Heart left ventricle (tissue), 16 donors: ENCODE measurements at regions not wholly inside any gene's neighbourhood (a gene's known extent, or its start where the extent isn't known, plus 50 kb on each side); places are given as distances from the start of the nearest gene placed in this dataset.

Experiments
- ATAC-seq, 4 donors: fragments of 200-7000 bp; cut with Tn5 transposase; one replicate each; pipeline ENCODE4 v1.9.1; 2020 to 2022; ENCODE audit warnings: moderate library complexity in 4 of 4, mild to moderate bottlenecking in 3 of 4, moderate number of reproducible peaks in 1 of 4
- DNase-seq, 5 donors: peaks; one replicate each; pipeline ENCODE4 v3.0.0-alpha.2; 2020
- H3K27ac ChIP-seq, 12 donors: fragments of 200-600 bp; sonication (generic) in 4 of 12; one replicate each; pipeline versions ENCODE4 v1.5.0 to v1.8.0; 2016 to 2022; ENCODE audit warnings: mild to moderate bottlenecking in 2 of 12
- H3K27me3 ChIP-seq, 9 donors: fragments of 200-600 bp; sonication (generic) in 2 of 9; one replicate each; pipeline versions ENCODE4 v1.5.1 to v1.8.0; 2016 to 2022; ENCODE audit warnings: mild to moderate bottlenecking in 3 of 9
- H3K36me3 ChIP-seq, 9 donors: fragments of 200-600 bp; sonication (generic) in 2 of 9; one replicate each; pipeline versions ENCODE4 v1.5.0 to v1.8.0; 2018 to 2022; ENCODE audit warnings: mild to moderate bottlenecking in 2 of 9
- H3K4me1 ChIP-seq, 12 donors: fragments of 200-600 bp; sonication (generic) in 4 of 12; one replicate each; pipeline versions ENCODE4 v1.5.0 to v1.8.0; 2016 to 2022; ENCODE audit warnings: mild to moderate bottlenecking in 3 of 12
- H3K4me3 ChIP-seq, 12 donors: fragments of 200-600 bp; sonication (generic) in 4 of 12; one replicate each; pipeline versions ENCODE4 v1.5.0 to v1.8.0; 2017 to 2022; ENCODE audit warnings: mild to moderate bottlenecking in 9 of 12, moderate library complexity in 4 of 12
- H3K9me3 ChIP-seq, 12 donors: fragments of 200-600 bp; sonication (generic) in 4 of 12; one replicate each; pipeline versions ENCODE4 v1.5.0 to v1.8.0; 2016 to 2022; ENCODE audit warnings: mild to moderate bottlenecking in 1 of 12
- POLR2A ChIP-seq, 2 donors: fragments of 450-650 bp; IDR thresholded peaks; one replicate each; pipeline ENCODE4 v1.6.1; 2017; ENCODE audit warnings: antibody characterized with exemption in 2 of 2, mild to moderate bottlenecking in 2 of 2, moderate library complexity in 2 of 2
- WGBS, 4 donors: extraction: QIAGEN DNeasy Blood & Tissue Kit in 2 of 4; methylation state at CpG; one replicate each; pipeline versions ENCODE4 v1.1.5 to v1.1.7; 2013 to 2018; 5-methylcytosine and 5-hydroxymethylcytosine counted together
- intact Hi-C, 10 donors: fragments of 100-400 bp; cut with DNase I; formaldehyde crosslinking; loops; one replicate each; pipeline versions ENCODE4 v1.11.1 to v1.14.2; 2022
- TF ChIP-seq, protein P1 (sequence below), 12 donors: fragments of 200-600 bp; sonication (generic) in 4 of 12; IDR thresholded peaks; one replicate each; pipeline versions ENCODE4 v1.5.0 to v1.8.0; 2018 to 2022; ENCODE audit warnings: antibody characterized with exemption in 12 of 12, mild to moderate bottlenecking in 5 of 12
- donor health status: ischemic (EF 13 %, LVEDD 7.1; RV severe dilation, severe dysfunction).
- donor health status: healthy with polysubstance abuse.
- donor health status: DM: no; HTN: yes; CAD: no.
- donor health status: DM: no; HTN: no; CAD: no.
- donor health status: ischemic (EF 25% LVEDD 6.9; RV normal size, moderate dysfunction).
- donor health status: ischemic (EF 25% LVEDD 5.7; RV mildly dilated, moderate dysfunction).
- donor health status: healthy.
- donor health status: DM: yes; HTN: yes; CAD: no.
- donor health status: ischemic (EF 35%, LVEDD 5.7; RV mildly dilated, moderate dysfunction).
- donor health status: nonischemic (EF 11% LVEDD 7.7; RV severe dilation, severe dysfunction).
- donor health status: DM: yes; HTN: yes; CAD: no.
- donor health status: PGD.
- donor health status: ischemic (EF 29% LVEDD 5.4; RV normal size, mild dysfunction).
- donor health status: nonischemic (EF 23%, LVEDD 6.1; RV moderate dilation, normal function).

DNA sequence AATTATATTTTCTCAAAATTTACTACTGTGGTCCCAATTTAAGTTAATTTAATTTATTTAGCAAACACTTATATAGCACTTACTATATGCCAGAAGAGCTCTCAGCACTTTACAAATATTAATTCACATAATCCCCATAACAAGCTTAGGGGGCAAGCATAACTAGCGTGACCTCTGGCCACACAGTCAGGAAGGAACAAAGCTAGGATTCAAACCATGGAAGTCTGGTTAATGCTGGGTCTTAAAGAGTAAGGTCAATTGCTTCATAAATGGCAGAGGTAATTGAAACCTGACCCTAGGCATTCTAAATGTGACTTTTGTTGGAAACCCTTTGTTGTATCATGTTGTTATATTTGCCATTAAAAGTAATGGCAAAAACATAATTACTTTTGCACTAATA is 279.5 kb upstream of the EMCN start:
- ATAC-seq (no peak), DNase-seq (no peak)
- intact Hi-C loops = no loop called here
- Histone ChIP-seq H3K4me1 (no peaks in the 10 kb centered on the region), H3K27me3 (no peaks in the 10 kb centered on the region), H3K27ac (no peak overlapping the region), H3K36me3 (no peaks in the 10 kb centered on the region), H3K4me3 (no peak overlapping the region), H3K9me3 (peaks cover 0 to 4% (median 0%) of the 10 kb centered on the region in 12 donors)
- 94 to 100% (median 96%) methylated on average over 1 of the region's 1 CpG for WGBS, 4 donors
- no peak for TF ChIP-seq POLR2A (IDR thresholded peaks at IDR 0.05)
- TF ChIP-seq, protein P1, sequence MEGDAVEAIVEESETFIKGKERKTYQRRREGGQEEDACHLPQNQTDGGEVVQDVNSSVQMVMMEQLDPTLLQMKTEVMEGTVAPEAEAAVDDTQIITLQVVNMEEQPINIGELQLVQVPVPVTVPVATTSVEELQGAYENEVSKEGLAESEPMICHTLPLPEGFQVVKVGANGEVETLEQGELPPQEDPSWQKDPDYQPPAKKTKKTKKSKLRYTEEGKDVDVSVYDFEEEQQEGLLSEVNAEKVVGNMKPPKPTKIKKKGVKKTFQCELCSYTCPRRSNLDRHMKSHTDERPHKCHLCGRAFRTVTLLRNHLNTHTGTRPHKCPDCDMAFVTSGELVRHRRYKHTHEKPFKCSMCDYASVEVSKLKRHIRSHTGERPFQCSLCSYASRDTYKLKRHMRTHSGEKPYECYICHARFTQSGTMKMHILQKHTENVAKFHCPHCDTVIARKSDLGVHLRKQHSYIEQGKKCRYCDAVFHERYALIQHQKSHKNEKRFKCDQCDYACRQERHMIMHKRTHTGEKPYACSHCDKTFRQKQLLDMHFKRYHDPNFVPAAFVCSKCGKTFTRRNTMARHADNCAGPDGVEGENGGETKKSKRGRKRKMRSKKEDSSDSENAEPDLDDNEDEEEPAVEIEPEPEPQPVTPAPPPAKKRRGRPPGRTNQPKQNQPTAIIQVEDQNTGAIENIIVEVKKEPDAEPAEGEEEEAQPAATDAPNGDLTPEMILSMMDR (IDR thresholded peaks at IDR 0.05) = no peak

DNA sequence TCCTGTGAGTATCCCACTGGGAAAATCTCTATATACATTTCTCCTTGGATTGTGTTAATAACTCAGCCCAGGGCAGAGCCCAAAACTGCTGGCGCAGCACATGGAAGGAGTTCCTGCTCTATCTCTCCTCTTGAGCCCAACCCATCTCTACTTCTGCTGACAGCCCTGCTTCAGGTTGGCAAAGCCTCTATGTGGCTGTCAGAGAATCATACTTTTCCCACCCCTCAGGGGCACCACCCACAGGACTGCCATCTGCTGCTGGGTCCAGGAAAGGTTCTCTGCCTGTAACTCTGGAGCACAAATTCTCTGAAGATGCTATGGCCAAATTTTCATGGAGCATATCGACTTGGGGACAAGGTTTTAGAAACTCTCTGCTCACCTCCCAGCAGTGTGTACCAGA is 278.5 kb upstream of the EMCN start:
- no peak for ATAC-seq
- 74 to 93% (median 83%) methylated on average over 2 of the region's 2 CpGs for WGBS, 4 donors
- no peak for TF ChIP-seq POLR2A (IDR thresholded peaks at IDR 0.05)
- TF ChIP-seq, protein P1 (IDR thresholded peaks at IDR 0.05) = no peak
- Histone ChIP-seq H3K9me3 (no peaks in the 10 kb centered on the region), H3K4me3 (no peak overlapping the region), H3K36me3 (no peaks in the 10 kb centered on the region), H3K4me1 (no peaks in the 10 kb centered on the region), H3K27ac (no peak overlapping the region), H3K27me3 (no peaks in the 10 kb centered on the region)
- no peak for DNase-seq
- intact Hi-C loops = no loop called here

DNA sequence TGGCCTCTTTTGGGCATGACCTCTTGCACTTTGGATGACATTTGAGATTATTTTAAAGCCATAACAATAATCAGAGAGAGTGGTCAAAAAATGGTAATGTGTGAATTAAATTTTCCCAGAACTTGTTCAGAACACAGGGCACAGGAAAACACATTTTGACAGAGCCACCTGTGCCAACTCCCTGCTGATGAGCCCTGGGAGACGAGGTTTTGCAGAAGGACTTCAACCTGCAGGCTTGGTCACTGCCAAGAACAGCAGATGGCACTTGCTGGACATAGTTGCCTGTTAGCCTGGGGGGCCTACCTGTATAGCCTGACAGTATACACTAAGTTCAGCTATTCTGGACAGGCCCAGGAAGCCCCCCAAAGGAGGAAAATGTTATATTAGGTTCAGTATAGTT is 277.8 kb upstream of the EMCN start:
- no peak for ATAC-seq
- H3K27me3 ChIP-seq = no peaks in the 10 kb centered on the region
- H3K27ac ChIP-seq = no peak overlapping the region
- H3K4me3 ChIP-seq = no peak overlapping the region
- no peaks in the 10 kb centered on the region for H3K9me3 ChIP-seq
- no peaks in the 10 kb centered on the region for H3K36me3 ChIP-seq
- intact Hi-C loops = no loop called here
- H3K4me1 ChIP-seq = no peaks in the 10 kb centered on the region
- WGBS, 4 donors = 77 to 91% (median 83%) methylated on average over 1 of the region's 1 CpG
- DNase-seq = no peak
- TF ChIP-seq, protein P1 (IDR thresholded peaks at IDR 0.05) = no peak
- TF ChIP-seq POLR2A (IDR thresholded peaks at IDR 0.05) = no peak

DNA sequence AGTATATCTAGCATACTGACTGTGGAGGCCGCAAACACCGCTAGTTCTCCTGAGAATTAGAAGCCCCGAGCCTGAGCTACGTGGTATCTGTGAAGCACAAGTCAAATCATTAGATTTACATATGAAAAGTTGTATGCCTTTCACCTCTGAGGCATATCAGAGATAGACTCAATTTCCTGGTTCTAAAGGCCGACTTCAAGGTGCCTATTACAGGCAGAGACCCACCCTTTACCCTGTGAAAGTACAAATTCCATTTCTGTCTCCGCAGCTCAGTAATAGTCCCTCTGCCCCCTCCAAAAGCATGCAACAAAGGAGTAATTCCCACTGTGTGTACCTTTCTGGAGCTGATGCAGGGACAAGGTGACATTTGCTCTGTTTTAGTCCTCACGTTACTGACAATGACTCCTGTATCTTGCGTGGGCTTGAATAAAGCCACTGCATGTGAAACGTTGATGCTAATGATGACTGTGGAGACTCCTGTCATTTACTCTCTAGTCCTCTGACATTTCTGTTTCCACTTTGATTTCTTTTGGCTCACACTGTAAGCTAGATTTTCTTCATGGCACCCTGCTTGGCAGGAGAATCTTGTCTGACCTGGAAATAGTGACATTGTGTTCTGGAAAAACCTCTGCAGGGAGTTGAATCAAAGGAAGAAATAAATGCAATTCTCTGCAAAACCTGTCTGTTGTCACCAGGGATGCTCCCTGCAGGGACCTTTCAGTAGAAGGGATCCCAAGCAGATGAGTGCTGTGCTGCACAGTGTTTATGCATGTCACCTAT is 273.2 kb upstream of the EMCN start:
- H3K27ac ChIP-seq = no peak overlapping the region
- no peak for TF ChIP-seq POLR2A (IDR thresholded peaks at IDR 0.05)
- TF ChIP-seq, protein P1 (IDR thresholded peaks at IDR 0.05) = no peak
- H3K27me3 ChIP-seq = no peaks in the 10 kb centered on the region
- no peaks in the 10 kb centered on the region for H3K4me1 ChIP-seq
- H3K9me3 ChIP-seq = no peaks in the 10 kb centered on the region
- H3K36me3 ChIP-seq = no peaks in the 10 kb centered on the region
- 69 to 74% (median 70%) methylated on average over 9 of the region's 9 CpGs for WGBS, 4 donors
- ATAC-seq = no peak
- no peak overlapping the region for H3K4me3 ChIP-seq
- intact Hi-C loops = no loop called here
- DNase-seq = no peak
